Chondrocyte (in vitro differentiated cells): ENCODE measurements at regions not wholly inside any gene's neighbourhood (a gene's known extent, or its start where the extent isn't known, plus 50 kb on each side); places are given as distances from the start of the nearest gene placed in this dataset.

Experiments used
- DNase-seq: peaks from one replicate; pipeline ENCODE4 v3.0.0; 2021; ENCODE audit warnings: mixed read lengths, low spot score
- H3K27ac Mint-ChIP-seq: one replicate; pipeline ENCODE4 v1.8.0; 2021; ENCODE audit warnings: mild to moderate bottlenecking, moderate library complexity, mixed read lengths; ENCODE audit not compliant: unreplicated experiment
- H3K27me3 Mint-ChIP-seq: 2 replicates; pipeline ENCODE4 v1.8.0; 2021; ENCODE audit warnings: low read depth, mixed read lengths
- H3K36me3 Mint-ChIP-seq: 2 replicates; pipeline ENCODE4 v1.8.0; 2021; ENCODE audit warnings: low read depth, mixed read lengths
- H3K4me1 Mint-ChIP-seq: 2 replicates; pipeline ENCODE4 v1.8.0; 2021; ENCODE audit warnings: low read depth, mild to moderate bottlenecking, mixed read lengths
- H3K4me3 Mint-ChIP-seq: one replicate; pipeline ENCODE4 v1.8.0; 2021; ENCODE audit warnings: mild to moderate bottlenecking, moderate library complexity, mixed read lengths; ENCODE audit not compliant: unreplicated experiment
- H3K9me3 Mint-ChIP-seq: 2 replicates; pipeline ENCODE4 v1.8.0; 2021; ENCODE audit warnings: low read depth, mixed read lengths
- CTCF ChIP-seq: fragments of 200-600 bp; sonication (generic); IDR thresholded peaks from 2 replicates; pipeline ENCODE4 v1.5.0; 2021; ENCODE audit warnings: antibody characterized with exemption, mild to moderate bottlenecking, moderate library complexity

GRCh38 chr18:40926679-40927078 lies 1028.4 kb upstream of the PIK3C3 start:
- no peak for DNase-seq
- H3K9me3 Mint-ChIP-seq = no peaks in the 10 kb centered on the region
- H3K36me3 Mint-ChIP-seq = no peaks in the 10 kb centered on the region
- H3K27ac Mint-ChIP-seq = no peak overlapping the region
- no peak for TF ChIP-seq CTCF
- H3K4me3 Mint-ChIP-seq = no peak overlapping the region
- peaks cover 2% of the 10 kb centered on the region for H3K27me3 Mint-ChIP-seq
- H3K4me1 Mint-ChIP-seq = no peaks in the 10 kb centered on the region

- no peak for DNase-seq
- no peaks in the 10 kb centered on the region for H3K36me3 Mint-ChIP-seq
- no peak overlapping the region for H3K4me3 Mint-ChIP-seq
- H3K4me1 Mint-ChIP-seq = no peaks in the 10 kb centered on the region
- no peak for TF ChIP-seq CTCF
- no peak overlapping the region for H3K27ac Mint-ChIP-seq
- peaks cover 2% of the 10 kb centered on the region for H3K27me3 Mint-ChIP-seq
- no peaks in the 10 kb centered on the region for H3K9me3 Mint-ChIP-seq
These were observed 1029.9 kb upstream of the PIK3C3 start for GRCh38 chr18:40925071-40925541.

- Mint-ChIP-seq H3K9me3 (no peaks in the 10 kb centered on the region), H3K4me3 (no peak overlapping the region), H3K4me1 (peaks cover under 1% of the 10 kb centered on the region), H3K27me3 (no peaks in the 10 kb centered on the region), H3K27ac (no peak overlapping the region), H3K36me3 (no peaks in the 10 kb centered on the region)
- DNase-seq = no peak
- TF ChIP-seq CTCF = no peak
These were observed 1033.0 kb upstream of the PIK3C3 start for GRCh38 chr18:40921845-40922629.

GRCh38 chr18:40917056-40917455 lies 1038.0 kb upstream of the PIK3C3 start:
- H3K27me3 Mint-ChIP-seq = no peaks in the 10 kb centered on the region
- no peak overlapping the region for H3K4me3 Mint-ChIP-seq
- TF ChIP-seq CTCF = no peak
- no peaks in the 10 kb centered on the region for H3K9me3 Mint-ChIP-seq
- no peaks in the 10 kb centered on the region for H3K36me3 Mint-ChIP-seq
- no peak for DNase-seq
- no peak overlapping the region for H3K27ac Mint-ChIP-seq
- peaks cover 3% of the 10 kb centered on the region for H3K4me1 Mint-ChIP-seq

GRCh38 chr18:40915724-40916123 lies 1039.3 kb upstream of the PIK3C3 start:
- TF ChIP-seq CTCF = no peak
- H3K4me1 Mint-ChIP-seq = peaks cover 11% of the 10 kb centered on the region
- H3K27me3 Mint-ChIP-seq = no peaks in the 10 kb centered on the region
- no peaks in the 10 kb centered on the region for H3K9me3 Mint-ChIP-seq
- no peaks in the 10 kb centered on the region for H3K36me3 Mint-ChIP-seq
- H3K27ac Mint-ChIP-seq = no peak overlapping the region
- DNase-seq = no peak
- H3K4me3 Mint-ChIP-seq = no peak overlapping the region
